ENCODE measurements at regions not wholly inside any gene's neighbourhood (a gene's known extent, or its start where the extent isn't known, plus 50 kb on each side); places are given as distances from the start of the nearest gene placed in this dataset.

- no peaks in the 10 kb centered on the region for H3K27me3 ChIP-seq (ENCODE audit: insufficient read depth, poor library complexity, severe bottlenecking)
- no peak overlapping the region for H3K4me3 ChIP-seq (replicated peaks; ENCODE audit: insufficient read depth, low read length)
- H3K27ac ChIP-seq (replicated peaks) = no peak overlapping the region
- TF ChIP-seq GABPA (IDR thresholded peaks at IDR 0.05; ENCODE audit: low read depth) (no peak), CTCF (IDR thresholded peaks at IDR 0.05; ENCODE audit: insufficient read depth, low read length) (no peak), REST (IDR thresholded peaks at IDR 0.05; ENCODE audit: insufficient replicate concordance, low read depth) (no peak), POLR2AphosphoS5 (IDR thresholded peaks at IDR 0.05; ENCODE audit: low read depth) (no peak), SPI1 (IDR thresholded peaks at IDR 0.05; ENCODE audit: borderline replicate concordance, low read depth) (no peak)
- DNase-seq (ENCODE audit: low read depth in 1 of 2, low spot score in 1 of 2) = no peak
Measured at GRCh38 chr3:90011996-90012395, 904.6 kb downstream of the EPHA3 start.

- Histone ChIP-seq H3K27ac (replicated peaks) (no peak overlapping the region), H3K4me3 (replicated peaks; ENCODE audit: insufficient read depth, low read length) (no peak overlapping the region), H3K27me3 (ENCODE audit: insufficient read depth, poor library complexity, severe bottlenecking) (no peaks in the 10 kb centered on the region)
- no peak for DNase-seq (ENCODE audit: low read depth in 1 of 2, low spot score in 1 of 2)
- TF ChIP-seq CTCF (IDR thresholded peaks at IDR 0.05; ENCODE audit: insufficient read depth, low read length) = no peak
- TF ChIP-seq REST (IDR thresholded peaks at IDR 0.05; ENCODE audit: insufficient replicate concordance, low read depth) = no peak
- TF ChIP-seq POLR2AphosphoS5 (IDR thresholded peaks at IDR 0.05; ENCODE audit: low read depth) = no peak
- no peak for TF ChIP-seq SPI1 (IDR thresholded peaks at IDR 0.05; ENCODE audit: borderline replicate concordance, low read depth)
- no peak for TF ChIP-seq GABPA (IDR thresholded peaks at IDR 0.05; ENCODE audit: low read depth)
Measured at GRCh38 chr3:90015688-90016356, 908.4 kb downstream of the EPHA3 start.

- DNase-seq (ENCODE audit: low read depth in 1 of 2, low spot score in 1 of 2) = no peak
- Histone ChIP-seq H3K4me3 (replicated peaks; ENCODE audit: insufficient read depth, low read length) (no peak overlapping the region), H3K27ac (replicated peaks) (no peak overlapping the region), H3K27me3 (ENCODE audit: insufficient read depth, poor library complexity, severe bottlenecking) (no peaks in the 10 kb centered on the region)
- TF ChIP-seq REST (IDR thresholded peaks at IDR 0.05; ENCODE audit: insufficient replicate concordance, low read depth) (no peak), GABPA (IDR thresholded peaks at IDR 0.05; ENCODE audit: low read depth) (no peak), POLR2AphosphoS5 (IDR thresholded peaks at IDR 0.05; ENCODE audit: low read depth) (no peak), CTCF (IDR thresholded peaks at IDR 0.05; ENCODE audit: insufficient read depth, low read length) (no peak), SPI1 (IDR thresholded peaks at IDR 0.05; ENCODE audit: borderline replicate concordance, low read depth) (no peak)
Measured at GRCh38 chr3:90016555-90016954, 909.1 kb downstream of the EPHA3 start.
